K562 (cell line): ENCODE measurements at regions not wholly inside any gene's neighbourhood (a gene's known extent, or its start where the extent isn't known, plus 50 kb on each side); places are given as distances from the start of the nearest gene placed in this dataset.

Source experiments
- FOXA1 ChIP-seq: fragments of 450-650 bp; IDR thresholded peaks from 2 replicates; pipeline ENCODE4 v1.6.1; 2016; ENCODE audit warnings: mild to moderate bottlenecking, borderline replicate concordance
- RNF2 ChIP-seq: sonication (generic); IDR thresholded peaks from 2 replicates; pipeline ENCODE4 v1.6.1; 2016
- ZNF274 ChIP-seq: IDR thresholded peaks from 2 replicates; pipeline ENCODE4 v1.6.1; 2011; ENCODE audit warnings: low read depth, mild to moderate bottlenecking, low read length, moderate library complexity, borderline replicate concordance

GRCh38 chr1:25086518-25087079 is 145.7 kb downstream of the SYF2 start:
- TF ChIP-seq ZNF274 (no peak), RNF2 (no peak), FOXA1 (no peak)
